HCT116 (cell line): ENCODE measurements at regions not wholly inside any gene's neighbourhood (a gene's known extent, or its start where the extent isn't known, plus 50 kb on each side); places are given as distances from the start of the nearest gene placed in this dataset.

Experiments
- ATAC-seq: fragments of 200-7000 bp; cut with Tn5 transposase; 2 replicates; pipeline ENCODE4 v1.9.1; 2020; ENCODE audit warnings: mild to moderate bottlenecking, moderate library complexity
- BruUV-seq: library from RNA; stranded (reverse); fragments of 400-500 nt; replicated peaks from 2 replicates; lab custom pipeline; 2021; lab: Mats Ljungman, UMichigan
- CTCF ChIA-PET: fragments of 300-600 bp; sonication (Branson Sonifier 250); formaldehyde crosslinking; loops from one replicate; lab custom pipeline; 2021; ENCODE audit warnings: antibody characterized with exemption; lab: Charles Lee
- POLR2A ChIA-PET: fragments of 300-600, 350-600 bp; sonication (Branson Sonifier 250); formaldehyde crosslinking; loops from one replicate; lab custom pipeline; 2021; ENCODE audit warnings: antibody characterized with exemption; lab: Charles Lee
- RAD21 ChIA-PET, 2 experiments: fragments of 300-600 bp; sonication (Branson Sonifier 250); formaldehyde crosslinking; loops; one replicate each; lab custom pipeline; 2023; ENCODE audit warnings: low total read pairs in 2 of 2; ENCODE audit not compliant: uncharacterized antibody in 2 of 2, unreplicated experiment in 2 of 2, low non-redundant PET in 1 of 2; lab: Charles Lee
- DNase-seq: peaks from one replicate; pipeline ENCODE4 v3.0.0-alpha.2; 2010; ENCODE audit warnings: low read depth, low spot score
- H2AFZ ChIP-seq: fragments of 200-600 bp; shearing (Covaris generic), sonication (generic); 2 replicates; pipeline ENCODE4 v1.6.1; 2017; ENCODE audit warnings: low read depth, mixed run types, mixed read lengths, antibody characterized with exemption, low read length; ENCODE audit not compliant: poor library complexity, severe bottlenecking
- H3K27ac ChIP-seq: 2 replicates; pipeline ENCODE4 v1.5.1; 2012; ENCODE audit warnings: low read depth, low read length
- H3K27me3 ChIP-seq: fragments of 200-600 bp; sonication (generic); 2 replicates; pipeline ENCODE4 v1.6.1; 2016; ENCODE audit warnings: mixed run types, low read length, mixed read lengths; ENCODE audit not compliant: insufficient read depth
- H3K36me3 ChIP-seq, 2 experiments: fragments of 200-500 bp in 1 of 2; fragments of 200-600 bp in 1 of 2; sonication (Bioruptor generic) in 1 of 2; sonication (generic) in 1 of 2; 2 replicates each; pipeline versions ENCODE4 v1.5.1 to v1.6.1; 2014 to 2016; ENCODE audit warnings: low read length in 2 of 2, inconsistent platforms in 1 of 2, mixed read lengths in 1 of 2, mixed run types in 1 of 2; ENCODE audit not compliant: insufficient read depth in 2 of 2, control insufficient read depth in 1 of 2
- H3K4me1 ChIP-seq, 2 experiments: fragments of 200-600 bp in 1 of 2; sonication (generic) in 1 of 2; 2 replicates each; pipeline versions ENCODE4 v1.5.1 to v1.6.1; 2012 to 2017; ENCODE audit warnings: low read length in 2 of 2, inconsistent platforms in 1 of 2, mild to moderate bottlenecking in 1 of 2, mixed read lengths in 1 of 2, mixed run types in 1 of 2, moderate library complexity in 1 of 2; ENCODE audit not compliant: insufficient read depth in 2 of 2, control insufficient read depth in 1 of 2
- H3K4me2 ChIP-seq: fragments of 200-600 bp; sonication (generic); 2 replicates; pipeline ENCODE4 v1.6.1; 2017; ENCODE audit warnings: mixed run types, low read length, mixed read lengths
- H3K4me3 ChIP-seq, 2 experiments: fragments of 200-600 bp in 1 of 2; sonication (generic) in 1 of 2; replicated peaks in 1 of 2; 2 replicates each; pipeline ENCODE4 v1.5.1; 2011 to 2016; ENCODE audit warnings: low read length in 2 of 2, control low read depth in 1 of 2, low read depth in 1 of 2, mild to moderate bottlenecking in 1 of 2, mixed read lengths in 1 of 2, mixed run types in 1 of 2
- H3K79me2 ChIP-seq: fragments of 200-600 bp; sonication (generic); 2 replicates; pipeline ENCODE4 v1.6.1; 2017; ENCODE audit warnings: mild to moderate bottlenecking, mixed run types, low read length, moderate library complexity, mixed read lengths; ENCODE audit not compliant: insufficient read depth
- H3K9ac ChIP-seq: fragments of 200-600 bp; sonication (generic); 2 replicates; pipeline ENCODE4 v1.6.1; 2016; ENCODE audit warnings: low read length, mixed read lengths
- H3K9me2 ChIP-seq: fragments of 200-600 bp; sonication (generic), shearing (Covaris generic); 2 replicates; pipeline ENCODE4 v1.6.1; 2017; ENCODE audit warnings: mixed run types, mild to moderate bottlenecking, moderate library complexity; ENCODE audit not compliant: insufficient read depth
- H3K9me3 ChIP-seq, 2 experiments: fragments of 200-500 bp in 1 of 2; fragments of 200-600 bp in 1 of 2; sonication (Bioruptor generic) in 1 of 2; sonication (generic) in 1 of 2; 2 replicates each; pipeline ENCODE4 v1.6.1; 2014 to 2017; ENCODE audit warnings: low read length in 2 of 2, mixed read lengths in 2 of 2, inconsistent platforms in 1 of 2, low read depth in 1 of 2, mild to moderate bottlenecking in 1 of 2, mixed run types in 1 of 2, moderate library complexity in 1 of 2; ENCODE audit not compliant: control insufficient read depth in 1 of 2, insufficient read depth in 1 of 2
- H4K20me1 ChIP-seq: fragments of 200-600 bp; sonication (generic), shearing (Covaris generic); 2 replicates; pipeline ENCODE4 v1.6.1; 2017; ENCODE audit warnings: mixed run types, mild to moderate bottlenecking, moderate library complexity; ENCODE audit not compliant: insufficient read depth
- ATF3 ChIP-seq: IDR thresholded peaks from 2 replicates; pipeline ENCODE4 v1.6.1; 2012
- CEBPB ChIP-seq: IDR thresholded peaks from 2 replicates; pipeline ENCODE4 v1.6.1; 2012; ENCODE audit warnings: low read depth
- EGR1 ChIP-seq: IDR thresholded peaks from 2 replicates; pipeline ENCODE4 v1.6.1; 2012; ENCODE audit warnings: low read depth
- ELF1 ChIP-seq: IDR thresholded peaks from 2 replicates; pipeline ENCODE4 v1.6.1; 2012; ENCODE audit warnings: low read depth, borderline replicate concordance
- EZH2 ChIP-seq: fragments of 200-600 bp; sonication (generic); IDR thresholded peaks from 2 replicates; pipeline ENCODE4 v1.6.1; 2017; ENCODE audit warnings: antibody characterized with exemption, mixed run types
- JUND ChIP-seq: IDR thresholded peaks from 2 replicates; pipeline ENCODE4 v1.6.1; 2012
- POLR2A ChIP-seq: IDR thresholded peaks from 2 replicates; pipeline ENCODE4 v1.7.0; 2011; ENCODE audit warnings: borderline replicate concordance; ENCODE audit not compliant: insufficient read depth, insufficient read length; ENCODE audit errors: extremely low read depth
- REST ChIP-seq: IDR thresholded peaks from 2 replicates; pipeline ENCODE4 v1.6.1; 2012; ENCODE audit warnings: low read depth
- SIN3A ChIP-seq: IDR thresholded peaks from 2 replicates; pipeline ENCODE4 v1.6.1; 2012; ENCODE audit warnings: low read depth
- SP1 ChIP-seq: IDR thresholded peaks from 2 replicates; pipeline ENCODE4 v1.6.1; 2012; ENCODE audit warnings: low read depth
- SRF ChIP-seq: IDR thresholded peaks from 2 replicates; pipeline ENCODE4 v1.6.1; 2012; ENCODE audit warnings: low read depth
- intact Hi-C: fragments of 100-400 bp; cut with micrococcal nuclease; formaldehyde crosslinking; loops from 2 replicates; pipeline ENCODE4 v1.10.0; 2022
- TF ChIP-seq, protein P1 (sequence below): IDR thresholded peaks from 2 replicates; pipeline ENCODE4 v1.6.1; 2012
- TF ChIP-seq, protein P2 (sequence below): IDR thresholded peaks from 2 replicates; pipeline ENCODE4 v1.6.1; 2011; ENCODE audit warnings: mild to moderate bottlenecking, low read length, moderate library complexity; ENCODE audit not compliant: insufficient replicate concordance; ENCODE audit errors: extremely low read depth
- TF ChIP-seq, protein P3 (sequence below), 3 experiments: fragments of 200-600 bp in 1 of 3; sonication (generic) in 1 of 3; IDR thresholded peaks in 2 of 3; conservative IDR thresholded peaks in 1 of 3; 2 replicates each; pipeline ENCODE4 v1.5.1; 2012 to 2017; ENCODE audit warnings: low read depth in 2 of 3, low read length in 2 of 3, antibody characterized with exemption in 1 of 3, borderline replicate concordance in 1 of 3, control low read depth in 1 of 3, mild to moderate bottlenecking in 1 of 3, mixed read lengths in 1 of 3, mixed run types in 1 of 3, moderate library complexity in 1 of 3; ENCODE audit not compliant: insufficient read depth in 1 of 3

- TF ChIP-seq REST (no peak), ELF1 (no peak), EGR1 (no peak)
- TF ChIP-seq, protein P1, sequence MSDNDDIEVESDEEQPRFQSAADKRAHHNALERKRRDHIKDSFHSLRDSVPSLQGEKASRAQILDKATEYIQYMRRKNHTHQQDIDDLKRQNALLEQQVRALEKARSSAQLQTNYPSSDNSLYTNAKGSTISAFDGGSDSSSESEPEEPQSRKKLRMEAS: no peak
- TF ChIP-seq, protein P2, sequence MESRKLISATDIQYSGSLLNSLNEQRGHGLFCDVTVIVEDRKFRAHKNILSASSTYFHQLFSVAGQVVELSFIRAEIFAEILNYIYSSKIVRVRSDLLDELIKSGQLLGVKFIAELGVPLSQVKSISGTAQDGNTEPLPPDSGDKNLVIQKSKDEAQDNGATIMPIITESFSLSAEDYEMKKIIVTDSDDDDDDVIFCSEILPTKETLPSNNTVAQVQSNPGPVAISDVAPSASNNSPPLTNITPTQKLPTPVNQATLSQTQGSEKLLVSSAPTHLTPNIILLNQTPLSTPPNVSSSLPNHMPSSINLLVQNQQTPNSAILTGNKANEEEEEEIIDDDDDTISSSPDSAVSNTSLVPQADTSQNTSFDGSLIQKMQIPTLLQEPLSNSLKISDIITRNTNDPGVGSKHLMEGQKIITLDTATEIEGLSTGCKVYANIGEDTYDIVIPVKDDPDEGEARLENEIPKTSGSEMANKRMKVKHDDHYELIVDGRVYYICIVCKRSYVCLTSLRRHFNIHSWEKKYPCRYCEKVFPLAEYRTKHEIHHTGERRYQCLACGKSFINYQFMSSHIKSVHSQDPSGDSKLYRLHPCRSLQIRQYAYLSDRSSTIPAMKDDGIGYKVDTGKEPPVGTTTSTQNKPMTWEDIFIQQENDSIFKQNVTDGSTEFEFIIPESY: no peak
Observed at GRCh38 chrX:68939868-68940267, 111.0 kb downstream of the EFNB1 start (continued).

DNA sequence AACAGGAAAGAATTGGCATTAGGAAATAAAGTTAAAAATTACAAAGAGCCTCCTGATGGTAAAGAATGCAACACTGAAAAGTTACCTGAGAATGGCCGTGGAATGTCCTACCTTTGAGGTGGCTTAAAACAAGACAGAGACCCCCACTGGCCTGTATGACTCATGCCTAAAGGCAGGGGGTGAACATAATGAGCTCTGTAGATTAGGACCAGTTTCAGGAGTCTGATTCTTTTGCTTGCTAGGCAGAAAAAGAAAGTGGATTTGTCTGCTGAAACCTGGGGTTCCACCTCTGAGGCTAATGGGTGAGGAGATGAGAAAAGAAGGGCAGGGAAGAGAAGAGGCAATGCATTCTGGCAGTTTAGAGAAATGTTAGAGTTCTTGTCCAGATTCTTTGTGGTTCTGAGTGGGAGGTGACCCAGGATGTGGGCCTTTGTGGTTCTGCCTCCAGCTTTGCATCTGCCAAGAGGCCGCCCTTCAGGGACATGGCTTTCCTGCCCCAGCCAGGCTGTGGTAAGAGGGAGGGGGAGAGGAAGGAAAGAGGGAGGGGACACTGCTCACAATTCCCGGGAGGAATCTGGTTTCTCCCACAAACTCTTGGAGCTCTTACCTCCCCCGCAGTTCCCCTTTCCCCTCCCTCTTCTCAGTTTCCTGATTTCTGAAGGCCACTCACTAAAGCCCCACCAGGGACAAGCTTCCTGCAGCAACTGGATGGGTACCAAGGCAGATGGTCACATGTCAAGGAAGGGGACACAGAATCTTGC, 109.6 kb downstream of the EFNB1 start:
- no peak for DNase-seq
- Histone ChIP-seq H4K20me1 (no peaks in the 10 kb centered on the region), H2AFZ (no peak overlapping the region), H3K9me3 (no peaks in the 10 kb centered on the region), H3K27me3 (no peaks in the 10 kb centered on the region), H3K4me1 (peaks cover 0 to 7% of the 10 kb centered on the region in 2 experiments; a peak in 1 of 4 replicates), H3K36me3 (no peaks in the 10 kb centered on the region), H3K9ac (no peak overlapping the region), H3K4me3 (no peak overlapping the region), H3K9me2 (no peaks in the 10 kb centered on the region), H3K79me2 (no peaks in the 10 kb centered on the region), H3K27ac (no peak overlapping the region), H3K4me2 (no peak overlapping the region)
- ChIA-PET RAD21 (no interaction called here), POLR2A (no interaction called here), CTCF (no interaction called here)
- no peak for ATAC-seq
- intact Hi-C loops: no loop called here
- BruUV-seq: no TSS peak
- TF ChIP-seq, protein P3, sequence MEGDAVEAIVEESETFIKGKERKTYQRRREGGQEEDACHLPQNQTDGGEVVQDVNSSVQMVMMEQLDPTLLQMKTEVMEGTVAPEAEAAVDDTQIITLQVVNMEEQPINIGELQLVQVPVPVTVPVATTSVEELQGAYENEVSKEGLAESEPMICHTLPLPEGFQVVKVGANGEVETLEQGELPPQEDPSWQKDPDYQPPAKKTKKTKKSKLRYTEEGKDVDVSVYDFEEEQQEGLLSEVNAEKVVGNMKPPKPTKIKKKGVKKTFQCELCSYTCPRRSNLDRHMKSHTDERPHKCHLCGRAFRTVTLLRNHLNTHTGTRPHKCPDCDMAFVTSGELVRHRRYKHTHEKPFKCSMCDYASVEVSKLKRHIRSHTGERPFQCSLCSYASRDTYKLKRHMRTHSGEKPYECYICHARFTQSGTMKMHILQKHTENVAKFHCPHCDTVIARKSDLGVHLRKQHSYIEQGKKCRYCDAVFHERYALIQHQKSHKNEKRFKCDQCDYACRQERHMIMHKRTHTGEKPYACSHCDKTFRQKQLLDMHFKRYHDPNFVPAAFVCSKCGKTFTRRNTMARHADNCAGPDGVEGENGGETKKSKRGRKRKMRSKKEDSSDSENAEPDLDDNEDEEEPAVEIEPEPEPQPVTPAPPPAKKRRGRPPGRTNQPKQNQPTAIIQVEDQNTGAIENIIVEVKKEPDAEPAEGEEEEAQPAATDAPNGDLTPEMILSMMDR (IDR thresholded peaks at IDR 0.05 in 2 of 3, conservative IDR thresholded peaks at IDR 0.05 in 1 of 3; ENCODE audit: borderline replicate concordance in 1 of 3, insufficient read depth in 1 of 3, low read depth in 2 of 3, low read length in 2 of 3): no peak
- TF ChIP-seq ELF1 (no peak), SIN3A (no peak), EZH2 (no peak), SRF (no peak), CEBPB (no peak), SP1 (no peak), JUND (no peak), ATF3 (no peak), POLR2A (no peak)
- TF ChIP-seq, protein P1: no peak
